ENCODE measurements at regions not wholly inside any gene's neighbourhood (a gene's known extent, or its start where the extent isn't known, plus 50 kb on each side); places are given as distances from the start of the nearest gene placed in this dataset.

GRCh38 chr5:155676967-155677366, 650.0 kb upstream of the SGCD start:
- no TSS peak for BruUV-seq (replicated peaks)
- Histone ChIP-seq H3K36me3 (ENCODE audit: control insufficient read depth in 2 of 2, extremely low read depth in 1 of 2, insufficient read depth in 2 of 2, low read length in 2 of 2) (no peaks in the 10 kb centered on the region), H4K20me1 (replicated peaks; ENCODE audit: control insufficient read depth, extremely low read depth, insufficient read depth, low read length) (no peaks in the 10 kb centered on the region), H3K9me1 (replicated peaks; ENCODE audit: control insufficient read depth, extremely low read depth, insufficient read depth, low read length) (no peaks in the 10 kb centered on the region), H3K4me1 (ENCODE audit: control insufficient read depth, extremely low read depth, insufficient read depth, low read length) (no peaks in the 10 kb centered on the region), H3K27me3 (ENCODE audit: control insufficient read depth in 2 of 2, insufficient read depth in 2 of 2, low read length in 2 of 2) (no peaks in the 10 kb centered on the region), H2AFZ (ENCODE audit: low read depth, low read length) (no peak overlapping the region), H3K4me3 (replicated peaks in 1 of 3; ENCODE audit: insufficient read depth in 1 of 3, low read depth in 1 of 3, low read length in 3 of 3) (no peak overlapping the region), H3K9ac (replicated peaks; ENCODE audit: extremely low read depth, insufficient read depth, low read length) (no peak overlapping the region), H3K27ac (ENCODE audit: insufficient read depth, low read depth, low read length) (no peak overlapping the region), H3K79me2 (ENCODE audit: control insufficient read depth, insufficient read depth, low read length) (no peaks in the 10 kb centered on the region), H3K4me2 (ENCODE audit: insufficient read depth, low read length) (no peak overlapping the region), H3K9me3 (replicated peaks; ENCODE audit: control insufficient read depth, insufficient read depth, low read length) (peaks cover 6% of the 10 kb centered on the region)
- intact Hi-C loops (cut with micrococcal nuclease) (no loop called here), dilution Hi-C loops (cut with MboI; ENCODE audit: extremely low pct_ligation_motif_present, low sequenced_read_pairs) (no loop called here)
- FAIRE-seq: no peak
- CTCF ChIA-PET: no interaction called here
- TF ChIP-seq CTCF (IDR thresholded peaks at IDR 0.05; ENCODE audit: extremely low read depth in 1 of 2, insufficient read depth in 1 of 2, low read depth in 1 of 2, low read length in 2 of 2) (no peak), MAX (IDR thresholded peaks at IDR 0.05; ENCODE audit: insufficient read depth, insufficient read length) (no peak)
- no peak for DNase-seq (ENCODE audit: low read depth, low spot score)
- POLR2A ChIA-PET: no interaction called here

- Histone ChIP-seq H3K9me1 (replicated peaks; ENCODE audit: control insufficient read depth, extremely low read depth, insufficient read depth, low read length) (no peaks in the 10 kb centered on the region), H3K4me3 (replicated peaks in 1 of 3; ENCODE audit: insufficient read depth in 1 of 3, low read depth in 1 of 3, low read length in 3 of 3) (no peak overlapping the region), H3K9ac (replicated peaks; ENCODE audit: extremely low read depth, insufficient read depth, low read length) (no peak overlapping the region), H4K20me1 (replicated peaks; ENCODE audit: control insufficient read depth, extremely low read depth, insufficient read depth, low read length) (no peaks in the 10 kb centered on the region), H3K9me3 (replicated peaks; ENCODE audit: control insufficient read depth, insufficient read depth, low read length) (peaks cover 6% of the 10 kb centered on the region), H2AFZ (ENCODE audit: low read depth, low read length) (no peak overlapping the region), H3K79me2 (ENCODE audit: control insufficient read depth, insufficient read depth, low read length) (no peaks in the 10 kb centered on the region), H3K4me2 (ENCODE audit: insufficient read depth, low read length) (no peak overlapping the region), H3K27ac (ENCODE audit: insufficient read depth, low read depth, low read length) (no peak overlapping the region), H3K27me3 (ENCODE audit: control insufficient read depth in 2 of 2, insufficient read depth in 2 of 2, low read length in 2 of 2) (no peaks in the 10 kb centered on the region), H3K4me1 (ENCODE audit: control insufficient read depth, extremely low read depth, insufficient read depth, low read length) (no peaks in the 10 kb centered on the region), H3K36me3 (ENCODE audit: control insufficient read depth in 2 of 2, extremely low read depth in 1 of 2, insufficient read depth in 2 of 2, low read length in 2 of 2) (no peaks in the 10 kb centered on the region)
- intact Hi-C loops (cut with micrococcal nuclease): no loop called here
- TF ChIP-seq MAX (IDR thresholded peaks at IDR 0.05; ENCODE audit: insufficient read depth, insufficient read length) (no peak), CTCF (IDR thresholded peaks at IDR 0.05; ENCODE audit: extremely low read depth in 1 of 2, insufficient read depth in 1 of 2, low read depth in 1 of 2, low read length in 2 of 2) (no peak), MYC (IDR thresholded peaks at IDR 0.05; ENCODE audit: low read depth, low read length) (no peak), EZH2 (IDR thresholded peaks at IDR 0.05; ENCODE audit: borderline replicate concordance, low read depth, low read length, severe bottlenecking) (no peak), FOS (IDR thresholded peaks at IDR 0.05; ENCODE audit: borderline replicate concordance, insufficient read depth, low read length) (no peak), JUN (IDR thresholded peaks at IDR 0.05; ENCODE audit: borderline replicate concordance, insufficient read depth, insufficient read length, low read depth) (no peak), POLR2A (IDR thresholded peaks at IDR 0.05; ENCODE audit: low read depth, low read length) (no peak), POLR2AphosphoS5 (IDR thresholded peaks at IDR 0.05; ENCODE audit: insufficient read depth, low read depth, low read length) (no peak), GATA2 (IDR thresholded peaks at IDR 0.05; ENCODE audit: insufficient read depth, insufficient read length, low read depth, low read length) (no peak)
- CTCF ChIA-PET: no interaction called here
- POLR2A ChIA-PET: no interaction called here
- BruUV-seq (replicated peaks): no TSS peak
- DNase-seq (ENCODE audit: low read depth, low spot score): no peak
- FAIRE-seq: no peak
- dilution Hi-C loops (cut with MboI; ENCODE audit: extremely low pct_ligation_motif_present, low sequenced_read_pairs): no loop called here
Measured at GRCh38 chr5:155678371-155678770, 648.6 kb upstream of the SGCD start.

Measured in endothelial cell of umbilical vein (primary cell).